Right ventricle myocardium inferior (tissue), 1 donor: ENCODE measurements at regions not wholly inside any gene's neighbourhood (a gene's known extent, or its start where the extent isn't known, plus 50 kb on each side); places are given as distances from the start of the nearest gene placed in this dataset.

ENCODE experiments used
- ATAC-seq: fragments of 200-7000 bp; cut with Tn5 transposase; one replicate; pipeline ENCODE4 v1.9.1; 2020; ENCODE audit warnings: mild to moderate bottlenecking, moderate library complexity
- DNase-seq: peaks from one replicate; pipeline ENCODE4 v3.0.0; 2021; ENCODE audit errors: missing footprints
- intact Hi-C: fragments of 100-400 bp; cut with DNase I; formaldehyde crosslinking; loops from one replicate; pipeline ENCODE4 v1.11.0; 2022
- donor health status: DM: no; HTN: yes; CAD: no; lungs with severe emphysema.

GRCh38 chr5:23026252-23027170 lies 173.4 kb upstream of the CDH12 start:
- intact Hi-C loops: no loop called here
- ATAC-seq (peak; percentile 2), DNase-seq (no peak)

GRCh38 chr5:23025629-23026233 lies 172.6 kb upstream of the CDH12 start:
- intact Hi-C loops: no loop called here
- DNase-seq: no peak
- ATAC-seq: no peak

GRCh38 chr5:23024470-23024869 lies 171.3 kb upstream of the CDH12 start:
- ATAC-seq (no peak), DNase-seq (no peak)
- intact Hi-C loops: no loop called here

- intact Hi-C loops: no loop called here
- DNase-seq (no peak), ATAC-seq (no peak)
Observed at GRCh38 chr5:23014825-23015224, 161.7 kb upstream of the CDH12 start.

GRCh38 chr5:23014266-23014665 lies 161.1 kb upstream of the CDH12 start:
- no peak for ATAC-seq
- intact Hi-C loops: no loop called here
- DNase-seq: no peak

- no peak for ATAC-seq
- intact Hi-C loops: no loop called here
- DNase-seq: no peak
Observed at GRCh38 chr5:23013395-23013998, 160.4 kb upstream of the CDH12 start.

- intact Hi-C loops: no loop called here
- no peak for ATAC-seq
- DNase-seq: no peak
Observed at GRCh38 chr5:23012842-23013241, 159.7 kb upstream of the CDH12 start.

- DNase-seq (no peak), ATAC-seq (no peak)
- intact Hi-C loops: no loop called here
Observed at GRCh38 chr5:23007762-23008161, 154.6 kb upstream of the CDH12 start.

GRCh38 chr5:23007236-23007635 lies 154.1 kb upstream of the CDH12 start:
- ATAC-seq (no peak), DNase-seq (no peak)
- intact Hi-C loops: no loop called here

GRCh38 chr5:23001120-23001519 lies 148.0 kb upstream of the CDH12 start:
- DNase-seq (no peak), ATAC-seq (no peak)
- intact Hi-C loops: no loop called here

- DNase-seq (no peak), ATAC-seq (no peak)
- intact Hi-C loops: no loop called here
Observed at GRCh38 chr5:22998774-22999173, 145.6 kb upstream of the CDH12 start.

GRCh38 chr5:22998362-22998761 lies 145.2 kb upstream of the CDH12 start:
- ATAC-seq: no peak
- intact Hi-C loops: no loop called here
- DNase-seq: no peak

- intact Hi-C loops: no loop called here
- ATAC-seq (no peak), DNase-seq (no peak)
Observed at GRCh38 chr5:22988937-22989336, 135.8 kb upstream of the CDH12 start.

- ATAC-seq: no peak
- DNase-seq: no peak
- intact Hi-C loops: no loop called here
Observed at GRCh38 chr5:22986281-22986680, 133.1 kb upstream of the CDH12 start.

- no peak for ATAC-seq
- intact Hi-C loops: no loop called here
Observed at GRCh38 chr5:22985446-22985845, 132.3 kb upstream of the CDH12 start.

GRCh38 chr5:22970956-22971618 lies 117.9 kb upstream of the CDH12 start:
- DNase-seq (no peak), ATAC-seq (no peak)
- intact Hi-C loops: no loop called here

More at GRCh38 chr5:22985446-22985845, 132.3 kb upstream of the CDH12 start:
- no peak for DNase-seq

GRCh38 chr5:22970491-22970890 lies 117.3 kb upstream of the CDH12 start:
- DNase-seq: no peak
- intact Hi-C loops: no loop called here
- ATAC-seq: no peak

GRCh38 chr5:22968386-22968785 lies 115.2 kb upstream of the CDH12 start:
- intact Hi-C loops: no loop called here
- DNase-seq (no peak), ATAC-seq (no peak)

GRCh38 chr5:22965960-22966359 lies 112.8 kb upstream of the CDH12 start:
- ATAC-seq (no peak), DNase-seq (no peak)
- intact Hi-C loops: no loop called here

GRCh38 chr5:22964632-22965031 lies 111.5 kb upstream of the CDH12 start:
- ATAC-seq: no peak
- intact Hi-C loops: no loop called here
- DNase-seq: no peak
